NCI-H1694 (cell line): ENCODE measurements at regions not wholly inside any gene's neighbourhood (a gene's known extent, or its start where the extent isn't known, plus 50 kb on each side); places are given as distances from the start of the nearest gene placed in this dataset.
"Not testable (repeated sequence)": the region's sequence is repeated elsewhere in the genome, so short reads cannot be mapped to it uniquely, and the experiment has no call there.

ENCODE experiments used
- DNase-seq: peaks from one replicate; lab custom pipeline; 2025; lab: John Stamatoyannopoulos, UW

DNA sequence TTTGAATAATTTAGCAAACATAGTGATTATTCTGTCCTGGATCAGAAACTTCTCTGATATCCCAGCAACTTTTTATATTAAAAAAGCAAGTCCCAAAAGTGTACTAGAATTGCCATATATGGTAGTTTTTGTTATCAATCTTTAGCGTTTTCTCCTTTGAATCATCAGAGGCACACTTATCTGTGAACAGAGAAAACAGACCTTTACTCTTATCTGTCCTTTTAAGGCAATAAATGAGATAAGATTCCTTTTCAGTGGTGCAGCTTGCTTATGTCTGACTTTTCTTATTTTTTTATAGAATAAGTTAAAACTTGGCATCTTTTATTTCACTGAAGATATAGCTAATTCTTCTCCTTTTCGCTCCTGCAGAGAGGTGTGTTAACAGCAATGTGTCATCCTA is 458.1 kb upstream of the PCDH10 start:
- DNase-seq = no peak

DNA sequence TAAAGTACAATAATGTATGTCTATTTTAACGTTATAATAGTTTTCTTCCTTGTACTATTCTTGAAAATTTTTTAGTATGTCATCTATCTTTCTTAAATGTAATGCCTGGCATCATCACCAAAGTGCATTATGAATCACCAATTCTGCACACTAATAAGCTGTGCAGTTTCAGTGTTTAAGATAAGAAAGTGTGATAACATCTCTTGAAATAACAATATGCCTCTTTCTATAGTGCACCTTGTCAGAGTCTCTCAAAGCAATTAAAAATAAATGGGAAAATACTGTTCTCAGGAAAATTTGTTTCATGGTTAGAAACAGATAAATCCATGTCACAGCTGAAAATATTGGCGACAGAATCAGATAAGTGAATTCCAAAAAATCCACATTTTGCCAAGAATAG is 457.4 kb upstream of the PCDH10 start:
- DNase-seq = no peak

DNA sequence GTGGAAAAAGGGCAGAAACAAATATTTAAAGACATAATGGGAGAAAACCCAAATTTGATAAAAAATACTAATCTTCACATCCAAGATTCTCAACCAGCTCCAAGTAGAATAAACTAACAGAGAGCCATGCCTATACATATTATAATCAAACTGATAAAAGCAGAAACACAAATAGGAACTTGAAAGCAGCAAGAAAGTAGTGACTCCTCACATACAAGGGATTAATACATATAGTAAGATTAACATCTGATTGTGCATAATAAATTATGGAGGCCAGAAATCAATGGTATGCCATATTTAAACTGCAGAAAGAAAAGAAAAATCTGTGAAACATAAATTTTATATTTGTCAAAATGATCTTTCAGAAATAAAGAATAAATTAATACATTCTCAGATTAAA is 454.3 kb upstream of the PCDH10 start:
- DNase-seq = no peak

DNA sequence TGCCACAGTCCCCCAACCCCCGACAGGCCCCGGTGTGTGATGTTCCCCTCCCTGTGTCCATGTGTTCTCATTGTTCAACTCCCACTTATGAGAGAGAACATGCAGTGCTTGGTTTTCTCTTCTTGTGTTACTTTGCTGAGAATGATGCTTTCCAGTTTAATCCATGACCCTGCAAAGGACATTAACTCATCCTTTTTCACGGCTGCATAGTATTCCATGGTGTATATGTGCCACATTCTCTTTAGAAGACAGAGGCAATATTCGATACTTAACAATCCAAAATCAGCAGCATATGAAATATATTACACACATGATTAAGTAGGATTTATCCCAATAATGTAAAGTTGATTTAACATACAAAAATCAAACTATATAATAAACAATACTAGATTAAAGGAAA is 451.6 kb upstream of the PCDH10 start:
- not testable (repeated sequence) for DNase-seq

DNA sequence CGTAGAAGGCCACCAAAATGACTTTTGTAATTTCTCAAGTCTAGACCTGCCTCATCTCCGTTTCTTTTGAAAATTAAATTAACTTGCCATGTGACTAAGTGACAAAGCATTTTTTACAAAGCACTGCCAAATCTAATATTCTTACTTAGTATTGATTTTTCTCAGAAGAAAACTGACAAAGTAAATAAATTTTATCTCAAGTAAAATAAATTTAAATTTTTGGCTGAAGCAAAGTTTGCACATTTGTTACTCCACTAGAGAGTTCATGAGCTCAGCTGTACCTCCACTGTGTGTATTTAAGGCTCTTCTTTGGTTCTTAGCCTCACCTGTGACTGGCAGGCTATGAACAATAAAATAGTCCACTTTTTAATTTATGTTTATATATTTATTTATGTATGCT is 441.1 kb upstream of the PCDH10 start:
- no peak for DNase-seq

DNA sequence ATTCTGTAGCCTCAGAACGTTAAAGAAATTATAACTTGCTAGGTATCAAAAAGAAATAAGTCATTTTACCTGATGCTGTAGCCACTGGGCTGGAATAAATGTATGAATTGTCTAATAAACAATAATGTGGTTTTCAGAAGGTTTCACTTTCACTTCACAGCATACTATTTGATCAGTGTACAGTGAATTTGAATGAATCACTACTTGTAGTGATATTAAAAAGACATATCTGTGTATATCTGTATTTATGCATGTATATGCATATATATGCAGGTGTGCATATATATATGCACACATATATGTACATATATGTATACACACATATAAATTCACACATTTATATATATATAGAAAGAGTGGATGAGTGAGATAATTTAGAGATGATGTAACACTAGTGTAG is 440.0 kb upstream of the PCDH10 start:
- DNase-seq = no peak

DNA sequence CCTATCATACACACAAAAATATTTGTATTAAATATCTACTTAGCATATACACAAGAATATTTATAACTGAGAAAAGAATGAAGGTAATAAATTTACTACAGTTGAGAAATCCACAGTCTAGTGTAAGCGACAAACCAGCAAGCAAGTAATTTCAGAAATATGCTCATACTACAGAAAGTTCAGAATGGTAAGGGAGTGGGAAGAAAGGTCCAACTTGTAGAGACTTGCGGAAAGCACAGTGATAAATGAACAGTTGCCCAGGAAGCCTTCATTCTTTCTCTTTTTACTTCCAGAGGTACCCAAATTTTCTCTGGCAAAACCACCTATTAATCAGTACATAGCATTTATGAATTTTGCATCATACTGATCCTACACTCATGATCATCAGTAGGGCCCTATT is 438.1 kb upstream of the PCDH10 start:
- no peak for DNase-seq

DNA sequence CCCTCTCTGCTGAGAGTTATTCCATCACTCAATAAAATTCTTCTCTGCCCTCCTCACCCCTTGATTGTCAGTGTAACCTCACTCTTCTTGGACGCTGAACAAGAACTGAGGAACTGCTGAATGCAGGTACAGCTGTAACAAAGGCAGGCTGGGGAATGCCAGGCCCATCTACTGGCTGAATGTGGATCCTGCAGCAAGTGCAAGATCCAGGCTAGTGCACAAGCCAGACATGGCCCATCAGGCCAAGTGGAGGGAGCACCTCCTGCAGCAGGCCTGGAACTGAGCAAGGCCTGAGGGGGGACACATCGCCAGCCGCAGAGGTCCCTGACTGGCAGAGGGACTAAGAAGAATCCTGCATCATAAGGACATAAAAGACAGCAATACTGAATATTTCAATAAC is 411.8 kb upstream of the PCDH10 start:
- no peak for DNase-seq

DNA sequence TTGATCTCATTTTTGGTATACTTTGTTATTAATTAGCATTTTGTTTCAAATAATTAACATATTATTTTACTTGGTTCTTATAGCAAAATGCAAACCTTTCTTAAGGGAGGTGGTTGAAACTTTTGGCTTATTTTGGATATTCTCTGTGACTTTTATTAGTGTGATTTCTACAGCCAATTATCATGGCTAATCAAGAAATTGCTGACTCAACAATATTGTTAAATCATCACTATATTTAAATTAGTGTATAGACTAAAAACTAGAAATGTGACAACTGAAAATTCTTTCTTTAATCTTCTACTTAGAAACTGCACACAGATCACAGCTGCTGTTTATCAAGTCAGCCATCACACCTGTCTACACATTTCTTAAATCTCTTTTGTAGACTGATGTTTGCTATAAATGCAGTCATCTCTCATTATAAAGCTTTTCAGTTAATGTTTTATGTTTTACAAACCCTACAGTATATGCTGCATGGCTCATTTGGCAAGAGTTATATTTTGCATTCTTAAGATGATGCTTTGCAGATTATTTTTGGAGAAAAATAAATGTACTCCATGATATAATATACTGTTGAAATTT is 389.8 kb upstream of the PCDH10 start:
- no peak for DNase-seq

DNA sequence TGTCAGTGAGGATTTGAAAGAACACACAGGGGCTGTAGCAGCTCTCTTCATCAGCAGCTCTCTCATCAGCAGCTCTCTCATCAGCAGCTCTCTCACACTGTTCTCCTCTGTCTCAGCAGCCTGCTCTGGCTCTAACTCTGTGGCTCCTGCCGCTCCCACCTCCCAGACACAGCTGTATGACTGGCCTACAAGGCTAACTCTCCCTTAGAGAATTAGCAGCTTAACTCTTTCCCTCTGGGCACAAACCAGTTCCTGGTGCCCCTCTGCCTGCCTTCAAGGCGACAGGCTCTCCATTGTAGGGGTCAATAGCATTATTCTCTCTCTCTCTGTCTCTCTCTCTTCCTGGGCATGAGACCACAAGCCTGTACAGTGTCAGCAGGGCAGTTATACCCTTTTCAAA is 385.6 kb upstream of the PCDH10 start:
- DNase-seq = no peak

DNA sequence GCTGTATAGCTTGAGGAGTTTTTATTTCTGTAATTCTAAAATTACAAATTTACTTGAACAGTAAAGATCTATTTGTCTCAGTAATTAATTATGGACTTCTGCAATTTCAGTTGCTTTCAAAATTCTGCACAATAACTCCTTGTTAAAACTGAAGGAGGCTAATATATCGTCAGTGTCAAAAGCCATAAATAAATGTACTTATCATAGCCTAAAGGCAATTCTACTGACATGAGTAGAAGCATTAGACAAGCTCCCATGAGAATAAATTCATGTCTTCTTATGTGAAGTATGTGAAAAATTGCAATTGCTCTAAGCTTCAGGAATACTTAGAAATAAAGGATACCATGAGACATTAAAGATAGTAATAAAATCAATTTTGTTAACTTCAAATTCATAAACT is 381.2 kb upstream of the PCDH10 start:
- no peak for DNase-seq

DNA sequence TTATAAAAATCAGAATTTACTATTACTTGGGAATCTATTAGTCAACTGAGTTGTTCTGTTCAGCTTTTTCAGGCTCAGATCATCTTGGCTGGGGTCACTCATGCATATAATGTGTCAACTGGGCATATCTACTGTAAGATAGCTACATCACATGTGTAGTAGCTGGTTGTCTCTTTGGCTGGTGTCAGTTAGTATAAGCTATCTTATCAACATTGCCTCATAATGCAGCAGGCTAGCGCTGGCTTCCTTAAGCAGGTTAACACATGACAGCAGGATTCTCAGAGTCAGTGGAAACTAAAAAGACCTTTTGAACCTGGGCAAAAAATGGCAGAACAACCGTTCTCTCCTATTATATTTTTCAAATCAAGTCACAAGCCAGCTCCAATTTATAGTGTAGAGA is 378.3 kb upstream of the PCDH10 start:
- no peak for DNase-seq

DNA sequence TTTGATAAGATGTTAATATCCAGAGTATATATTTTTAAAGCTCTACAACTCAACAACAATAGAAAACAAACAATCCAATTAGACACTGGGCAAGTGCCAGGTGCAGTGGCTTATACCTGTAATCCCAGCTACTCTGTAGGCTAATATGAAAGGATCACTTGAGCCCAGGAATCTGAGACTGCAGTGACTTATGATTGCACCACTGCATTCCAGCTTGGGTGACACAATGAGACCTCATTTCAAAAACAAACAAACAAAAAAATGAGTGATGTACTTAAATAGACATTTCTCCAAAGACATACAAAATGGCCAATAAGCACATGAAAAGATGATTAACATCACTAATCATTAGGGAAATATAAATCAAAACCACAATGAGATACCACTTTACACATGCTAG is 356.8 kb upstream of the PCDH10 start:
- DNase-seq = no peak

DNA sequence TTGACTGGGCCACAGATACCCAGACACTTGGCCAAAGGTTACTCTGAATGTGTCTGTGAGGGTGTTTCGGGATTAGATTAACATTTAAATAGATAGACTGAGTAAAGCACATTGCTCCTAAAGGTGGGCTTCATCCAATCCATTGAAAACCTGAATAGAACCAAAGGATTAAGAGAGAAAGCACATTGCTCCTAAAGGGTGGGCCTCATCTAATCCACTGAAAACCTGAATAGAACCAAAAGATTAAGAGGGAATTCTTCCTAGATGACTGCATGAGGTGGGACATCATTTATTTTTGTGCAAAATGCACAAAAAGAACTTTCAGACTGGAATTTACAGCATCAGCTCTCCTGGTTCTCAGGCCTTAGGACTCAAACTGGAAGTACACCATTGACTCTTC is 351.2 kb upstream of the PCDH10 start:
- DNase-seq = no peak

DNA sequence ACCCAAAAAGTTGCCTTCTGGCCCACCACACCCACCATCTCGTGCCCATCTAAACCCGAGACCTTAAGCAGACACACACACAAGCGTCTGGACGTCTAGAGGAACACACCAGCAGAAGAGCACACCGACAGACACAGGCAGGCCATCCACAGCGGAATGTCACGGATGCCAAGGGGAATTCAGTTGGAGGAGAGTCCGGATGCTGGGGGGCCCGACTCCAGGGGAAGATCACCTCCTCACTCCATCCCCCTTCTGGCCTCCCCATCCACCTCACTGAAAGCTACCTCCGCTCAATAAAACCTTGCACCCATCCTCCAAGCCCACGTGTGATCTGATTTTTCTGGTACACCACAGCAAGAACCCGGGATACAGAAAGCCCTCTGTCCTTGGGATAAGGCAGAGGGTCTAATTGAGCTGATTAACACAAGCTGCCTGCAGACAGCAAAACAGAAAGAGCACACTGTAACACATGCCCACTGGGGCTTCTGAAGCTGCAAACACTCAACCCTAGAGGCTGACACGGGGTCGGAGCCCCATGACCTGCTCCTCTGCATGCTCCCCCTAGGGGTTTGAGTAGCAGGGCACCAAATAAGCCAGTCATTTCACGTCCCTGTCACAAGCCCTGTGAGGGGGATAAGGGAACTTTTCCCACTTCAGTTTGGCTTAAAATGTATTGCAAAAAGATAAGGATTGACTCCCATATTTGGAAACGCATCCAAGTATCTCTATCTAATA is 339.6 kb upstream of the PCDH10 start:
- no peak for DNase-seq

DNA sequence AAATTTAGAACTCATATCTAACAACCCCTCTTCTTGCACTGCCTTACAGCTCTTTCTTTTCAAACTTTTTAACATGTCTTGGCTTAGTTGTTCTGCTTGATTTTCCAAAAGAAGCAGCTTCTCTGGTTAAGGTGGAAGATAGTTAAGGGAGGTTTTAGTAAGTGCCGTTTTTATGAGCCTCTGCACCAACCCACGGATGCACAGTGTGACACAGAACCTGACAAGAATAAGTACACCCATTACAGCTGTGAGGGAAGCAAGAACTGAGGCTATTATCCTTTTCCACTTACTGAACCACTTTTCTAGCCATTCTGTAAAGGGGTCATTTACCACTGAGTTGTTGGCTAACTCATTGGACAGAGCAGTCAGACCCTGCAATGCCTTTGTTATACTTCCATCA is 336.0 kb upstream of the PCDH10 start:
- DNase-seq = not testable (repeated sequence)

DNA sequence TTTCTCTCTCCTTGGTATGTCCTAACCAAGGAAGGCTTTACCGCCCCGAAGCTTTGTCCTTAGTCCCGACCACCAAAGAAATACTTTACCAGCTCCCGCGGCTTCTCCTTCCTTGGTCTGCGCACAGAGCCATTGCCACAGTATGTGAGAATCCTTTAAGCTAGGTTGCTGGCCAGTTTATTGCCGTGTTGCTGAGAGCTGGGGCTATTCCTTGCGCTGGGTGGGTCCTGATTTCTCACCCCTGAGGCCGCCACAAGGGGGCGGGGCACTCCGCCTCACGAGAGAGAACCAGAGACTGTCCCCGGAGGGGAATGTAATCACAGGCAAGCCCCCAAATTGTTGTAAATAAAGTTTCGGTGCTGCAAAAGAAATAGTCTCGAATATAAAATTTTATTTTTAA is 331.0 kb upstream of the PCDH10 start:
- no peak for DNase-seq

DNA sequence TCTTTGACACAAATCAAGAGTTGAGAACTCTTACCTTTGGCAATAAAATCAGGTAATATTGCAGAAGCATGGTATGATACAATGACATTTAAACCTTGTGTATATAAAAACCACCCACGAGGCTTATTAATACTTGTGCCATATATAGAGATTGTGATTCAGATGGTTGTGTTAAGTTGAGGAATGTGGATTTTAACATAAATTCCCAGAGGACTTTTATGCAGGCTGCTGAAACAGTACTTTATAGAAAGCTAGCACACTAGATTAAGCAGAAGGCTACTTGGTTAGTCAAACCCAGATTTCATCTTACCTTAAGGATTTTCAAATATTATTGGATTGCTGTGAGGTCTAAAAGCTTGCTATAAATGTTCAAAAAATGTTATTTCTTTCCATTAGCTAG is 325.7 kb upstream of the PCDH10 start:
- DNase-seq = no peak

DNA sequence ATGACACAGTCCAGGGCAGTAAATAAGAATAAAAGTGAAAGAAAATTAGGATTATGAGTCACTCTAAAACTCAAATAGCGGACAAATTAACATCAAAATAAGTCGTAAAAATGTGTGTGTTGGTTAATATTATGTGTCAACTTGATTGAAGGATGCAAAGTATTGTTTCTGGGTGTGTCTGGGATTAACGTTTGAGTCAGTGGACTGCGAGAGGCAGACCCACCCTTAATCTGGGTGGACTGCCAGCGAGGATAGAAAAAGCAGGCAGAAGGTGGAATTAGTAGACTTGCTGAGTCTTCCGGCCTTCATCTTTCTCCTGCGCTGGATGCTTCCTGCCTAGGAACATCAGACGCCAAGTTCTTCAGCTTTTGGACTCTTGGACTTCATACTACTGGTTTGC is 324.3 kb upstream of the PCDH10 start:
- DNase-seq = no peak

DNA sequence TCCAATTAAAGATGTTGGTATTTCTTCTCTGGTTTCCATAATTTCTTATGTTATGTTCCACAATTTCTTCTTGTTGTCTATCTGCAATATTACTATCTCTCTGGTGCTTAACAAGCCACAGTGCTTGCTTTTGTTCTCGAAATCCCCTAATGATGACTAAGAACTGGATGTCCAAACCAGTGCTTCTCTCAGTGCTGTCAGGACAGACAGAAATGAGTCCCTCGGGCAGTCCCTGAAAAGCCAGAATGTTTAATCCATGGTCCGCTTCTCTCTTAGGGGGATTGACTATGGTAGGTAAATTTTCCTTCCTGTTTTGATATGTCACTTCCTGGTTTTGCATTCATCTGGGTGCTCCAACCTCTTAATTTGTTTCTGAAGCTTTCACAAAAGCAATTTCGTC is 321.6 kb upstream of the PCDH10 start:
- DNase-seq = no peak

DNA sequence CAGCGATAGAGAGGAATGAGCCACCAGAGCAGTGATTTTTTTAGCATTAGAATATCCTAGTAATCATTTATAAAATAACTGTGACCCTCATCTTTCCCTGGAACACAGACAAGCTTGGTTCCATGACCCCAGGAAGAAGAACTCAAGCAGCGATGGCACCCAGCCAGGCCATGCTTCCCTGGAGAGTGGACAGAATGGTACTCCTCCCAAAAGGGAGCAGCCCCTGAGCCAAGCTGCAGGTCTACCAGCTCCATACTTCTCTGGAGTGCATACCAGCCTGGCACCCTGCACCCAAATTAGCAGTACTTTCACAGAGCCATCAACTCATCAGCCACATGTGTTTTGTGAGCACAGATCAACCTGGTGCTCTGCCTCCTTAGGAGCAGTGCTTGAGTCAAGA is 310.9 kb upstream of the PCDH10 start:
- DNase-seq = no peak

DNA sequence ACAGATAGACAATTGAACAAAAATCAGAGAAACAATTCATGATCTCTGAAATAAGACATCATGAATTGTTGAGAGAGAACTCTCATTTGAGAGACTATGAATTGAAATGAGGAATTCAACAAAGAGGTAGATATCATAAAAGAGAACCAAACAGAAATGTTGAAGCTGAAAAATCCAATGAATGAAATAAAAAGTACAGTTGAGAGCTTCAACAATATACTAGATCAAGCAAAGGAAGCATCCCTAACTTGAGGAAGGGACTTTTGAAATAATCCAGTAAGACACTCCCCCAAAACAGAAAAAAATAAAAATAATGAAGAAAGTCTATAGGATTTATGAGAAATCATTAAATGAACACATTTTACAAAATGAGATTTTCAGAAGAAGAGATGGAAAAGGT is 310.0 kb upstream of the PCDH10 start:
- no peak for DNase-seq

DNA sequence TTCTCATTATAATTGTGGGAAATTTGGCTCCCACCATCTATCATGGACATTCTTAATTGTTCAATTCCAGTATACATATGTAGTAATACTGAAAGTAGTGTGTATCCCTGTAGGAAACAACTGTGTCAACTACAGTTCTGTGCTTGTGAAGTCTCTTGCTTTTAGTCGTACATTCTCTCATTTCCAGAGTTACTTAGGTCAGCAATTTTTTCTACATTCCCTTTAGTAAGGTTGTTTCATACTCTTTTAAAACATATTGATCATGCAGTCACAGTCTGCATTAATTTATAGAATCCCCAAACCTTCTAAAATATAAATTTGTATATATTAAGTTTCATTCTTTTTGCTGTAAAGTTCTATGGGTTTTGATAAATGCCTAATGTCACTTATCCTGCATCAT is 289.2 kb upstream of the PCDH10 start:
- no peak for DNase-seq

DNA sequence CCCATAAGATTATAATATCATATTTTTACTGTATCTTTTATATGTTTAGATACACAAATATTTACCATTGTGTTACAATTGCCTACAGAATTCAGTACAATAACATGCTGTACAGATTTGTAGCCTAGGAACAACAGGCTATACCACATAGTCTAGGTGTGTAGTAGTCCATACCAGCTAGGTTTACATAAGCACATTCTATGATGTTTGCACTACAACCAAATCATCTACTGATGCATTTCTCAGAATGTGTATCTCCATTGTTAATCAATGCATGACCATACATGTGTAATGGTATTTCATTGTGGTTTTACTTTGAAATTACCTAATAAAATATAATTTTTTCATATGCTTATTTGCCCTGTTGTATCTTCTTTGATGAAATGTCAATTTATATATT is 288.1 kb upstream of the PCDH10 start:
- DNase-seq = no peak
